ENCODE measurements at regions not wholly inside any gene's neighbourhood (a gene's known extent, or its start where the extent isn't known, plus 50 kb on each side); places are given as distances from the start of the nearest gene placed in this dataset.

GRCh38 chr11:90890347-90890746 is 667.5 kb upstream of the CHORDC1 start:
- no peaks in the 10 kb centered on the region for H3K4me1 ChIP-seq
- Mint-ChIP-seq H3K27ac (ENCODE audit: unreplicated experiment) (no peak overlapping the region), H3K27me3 (ENCODE audit: insufficient read depth, unreplicated experiment) (no peaks in the 10 kb centered on the region), H3K36me3 (ENCODE audit: insufficient read depth, unreplicated experiment) (no peaks in the 10 kb centered on the region), H3K4me1 (ENCODE audit: low read depth, unreplicated experiment) (no peaks in the 10 kb centered on the region), H3K4me3 (ENCODE audit: unreplicated experiment) (no peak overlapping the region), H3K9me3 (ENCODE audit: unreplicated experiment) (no peaks in the 10 kb centered on the region)
- H3K9me3 ChIP-seq = no peaks in the 10 kb centered on the region
- CTCF ChIA-PET = no interaction called here
- POLR2A ChIA-PET = interaction anchor here (0.6 kb wide), 1 partner anchor 212 kb away, joined by 3 read pairs; no protein-coding TSS in a partner anchor
- no peak overlapping the region for H3K4me3 ChIP-seq (ENCODE audit: low read depth, low read length)
- H3K36me3 ChIP-seq (ENCODE audit: control insufficient read depth, insufficient read depth, low read length) = no peaks in the 10 kb centered on the region
- no peak for DNase-seq
- TF ChIP-seq CTCF (IDR thresholded peaks at IDR 0.05; ENCODE audit: insufficient read depth in 1 of 2, low read depth in 1 of 2, low read length in 1 of 2, severe bottlenecking in 1 of 2, unreplicated experiment in 1 of 2) = no peak
- BruUV-seq (replicated peaks) = no TSS peak
- H3K27me3 ChIP-seq (replicated peaks; ENCODE audit: control insufficient read depth, insufficient read depth, low read length) = no peaks in the 10 kb centered on the region
- intact Hi-C loops (cut with micrococcal nuclease; ENCODE audit: unreplicated experiment) = no loop called here

- Mint-ChIP-seq H3K9me3 (ENCODE audit: unreplicated experiment) (no peaks in the 10 kb centered on the region), H3K27me3 (ENCODE audit: insufficient read depth, unreplicated experiment) (no peaks in the 10 kb centered on the region), H3K4me3 (ENCODE audit: unreplicated experiment) (no peak overlapping the region), H3K4me1 (ENCODE audit: low read depth, unreplicated experiment) (no peaks in the 10 kb centered on the region), H3K27ac (ENCODE audit: unreplicated experiment) (no peak overlapping the region), H3K36me3 (ENCODE audit: insufficient read depth, unreplicated experiment) (no peaks in the 10 kb centered on the region)
- ChIA-PET CTCF (no interaction called here), POLR2A (no interaction called here)
- no peaks in the 10 kb centered on the region for H3K36me3 ChIP-seq (ENCODE audit: control insufficient read depth, insufficient read depth, low read length)
- H3K4me3 ChIP-seq (ENCODE audit: low read depth, low read length) = no peak overlapping the region
- H3K9me3 ChIP-seq = no peaks in the 10 kb centered on the region
- intact Hi-C loops (cut with micrococcal nuclease; ENCODE audit: unreplicated experiment) = no loop called here
- no peaks in the 10 kb centered on the region for H3K27me3 ChIP-seq (replicated peaks; ENCODE audit: control insufficient read depth, insufficient read depth, low read length)
- no TSS peak for BruUV-seq (replicated peaks)
- DNase-seq = no peak
- no peaks in the 10 kb centered on the region for H3K4me1 ChIP-seq
- no peak for TF ChIP-seq CTCF (IDR thresholded peaks at IDR 0.05; ENCODE audit: insufficient read depth in 1 of 2, low read depth in 1 of 2, low read length in 1 of 2, severe bottlenecking in 1 of 2, unreplicated experiment in 1 of 2)
Observed at GRCh38 chr11:90884181-90884580, 661.3 kb upstream of the CHORDC1 start.

GRCh38 chr11:90874986-90875385 is 652.1 kb upstream of the CHORDC1 start:
- Histone ChIP-seq H3K9me3 (no peaks in the 10 kb centered on the region), H3K4me3 (ENCODE audit: low read depth, low read length) (no peak overlapping the region), H3K36me3 (ENCODE audit: control insufficient read depth, insufficient read depth, low read length) (no peaks in the 10 kb centered on the region), H3K4me1 (no peaks in the 10 kb centered on the region), H3K27me3 (replicated peaks; ENCODE audit: control insufficient read depth, insufficient read depth, low read length) (0 out of 2 replicates have a peak, but pooled peaks cover 1% of the 10 kb centered on the region)
- H3K4me1 Mint-ChIP-seq (ENCODE audit: low read depth, unreplicated experiment) = no peaks in the 10 kb centered on the region
- H3K27ac Mint-ChIP-seq (ENCODE audit: unreplicated experiment) = no peak overlapping the region
- POLR2A ChIA-PET = no interaction called here
- no peak for TF ChIP-seq CTCF (IDR thresholded peaks at IDR 0.05; ENCODE audit: insufficient read depth in 1 of 2, low read depth in 1 of 2, low read length in 1 of 2, severe bottlenecking in 1 of 2, unreplicated experiment in 1 of 2)
- no peaks in the 10 kb centered on the region for H3K36me3 Mint-ChIP-seq (ENCODE audit: insufficient read depth, unreplicated experiment)
- H3K9me3 Mint-ChIP-seq (ENCODE audit: unreplicated experiment) = no peaks in the 10 kb centered on the region
- DNase-seq = no peak
- CTCF ChIA-PET = no interaction called here
- H3K27me3 Mint-ChIP-seq (ENCODE audit: insufficient read depth, unreplicated experiment) = peaks cover 7% of the 10 kb centered on the region
- H3K4me3 Mint-ChIP-seq (ENCODE audit: unreplicated experiment) = no peak overlapping the region
- intact Hi-C loops (cut with micrococcal nuclease; ENCODE audit: unreplicated experiment) = no loop called here
- BruUV-seq (replicated peaks) = no TSS peak

Data from Caco-2 (cell line).